NCI-H524 treated with DMSO at 0.1 percent for 48 hours (cell line): ENCODE measurements at regions not wholly inside any gene's neighbourhood (a gene's known extent, or its start where the extent isn't known, plus 50 kb on each side); places are given as distances from the start of the nearest gene placed in this dataset.
"Not testable (repeated sequence)": the region's sequence is repeated elsewhere in the genome, so short reads cannot be mapped to it uniquely, and the experiment has no call there.

ENCODE experiments used
- DNase-seq: peaks from one replicate; lab custom pipeline; 2025; lab: John Stamatoyannopoulos, UW

GRCh38 chrX:46165411-46165810 lies 379.8 kb downstream of the ZNF674 start:
- no peak for DNase-seq

GRCh38 chrX:46152756-46153155 lies 392.5 kb downstream of the ZNF674 start:
- peak; percentile 73 for DNase-seq

DNA sequence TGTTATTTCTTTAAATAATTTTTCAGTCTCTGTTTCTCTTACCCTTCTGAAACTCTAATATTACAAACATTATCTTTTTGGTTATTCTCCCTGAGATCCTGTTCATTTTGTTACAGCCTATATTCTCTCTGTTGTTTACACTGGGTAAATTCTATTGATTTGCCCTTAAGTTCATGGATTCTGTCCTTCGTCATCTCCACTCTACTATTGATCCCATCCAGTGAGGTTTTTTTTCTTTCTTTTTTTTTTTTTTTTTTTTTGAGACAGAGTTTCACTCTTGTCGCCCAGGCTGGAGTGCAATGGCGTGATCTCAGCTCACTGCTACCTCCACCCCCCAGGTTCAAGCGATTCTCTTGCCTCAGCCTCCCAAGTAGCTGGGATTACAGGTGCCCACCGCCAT lies 393.9 kb downstream of the ZNF674 start:
- DNase-seq = not testable (repeated sequence)

DNA sequence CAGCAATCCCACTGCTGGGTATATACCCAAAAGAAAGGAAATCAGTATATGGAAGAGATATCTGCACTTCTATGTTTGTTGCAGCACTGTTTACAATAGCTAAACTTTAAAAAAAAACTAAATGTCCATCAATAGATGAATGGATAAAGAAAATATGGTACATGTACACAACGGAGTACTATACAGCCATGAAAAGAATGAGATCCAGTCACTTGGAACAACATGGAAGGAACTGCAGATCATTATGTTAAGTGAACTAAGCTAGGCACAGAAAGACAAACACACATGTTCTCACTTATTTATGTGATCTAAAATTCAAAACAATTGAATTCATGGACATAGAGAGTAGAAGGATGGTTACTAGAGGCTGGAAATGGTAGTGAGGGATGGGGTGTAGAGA lies 400.7 kb downstream of the ZNF674 start:
- no peak for DNase-seq

DNA sequence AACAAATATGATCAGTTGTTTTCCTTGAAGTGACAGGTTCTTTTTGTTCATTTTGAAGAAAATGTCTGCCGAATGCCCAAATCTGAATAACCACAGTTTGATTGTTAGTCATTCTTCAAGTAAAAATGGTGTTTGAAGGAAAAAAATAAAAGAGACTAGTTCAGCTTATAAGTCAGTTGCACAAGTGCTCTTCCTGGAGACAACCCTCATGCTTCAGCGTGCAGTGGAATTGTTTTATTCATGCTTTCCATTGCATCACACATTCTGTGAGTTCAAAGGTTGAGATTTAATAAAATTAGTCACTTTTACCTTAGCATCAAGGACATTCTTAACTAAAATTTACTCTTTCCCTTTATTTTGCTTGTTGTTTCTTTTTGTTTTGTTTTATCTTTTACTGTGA lies 404.9 kb downstream of the ZNF674 start:
- DNase-seq = no peak

DNA sequence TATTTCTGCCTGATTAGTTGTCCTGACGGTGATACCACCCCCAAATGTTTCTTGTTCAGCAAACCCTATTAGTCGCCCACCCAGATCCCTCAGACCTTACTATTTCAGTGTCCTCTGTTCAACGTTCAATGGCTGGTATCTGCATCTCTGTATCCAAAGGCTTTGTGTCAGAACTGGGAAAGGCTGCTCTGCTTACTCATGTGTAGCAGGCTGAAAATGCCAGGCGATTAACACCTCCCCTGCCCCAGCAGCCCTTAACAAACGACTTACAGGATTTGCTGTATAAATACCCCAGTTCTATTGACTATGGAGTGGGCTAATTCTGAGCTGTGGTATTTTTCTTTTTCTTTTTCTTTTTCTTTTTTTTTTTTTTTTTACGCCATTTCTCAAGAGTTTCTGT lies 415.0 kb downstream of the ZNF674 start:
- DNase-seq = no peak

DNA sequence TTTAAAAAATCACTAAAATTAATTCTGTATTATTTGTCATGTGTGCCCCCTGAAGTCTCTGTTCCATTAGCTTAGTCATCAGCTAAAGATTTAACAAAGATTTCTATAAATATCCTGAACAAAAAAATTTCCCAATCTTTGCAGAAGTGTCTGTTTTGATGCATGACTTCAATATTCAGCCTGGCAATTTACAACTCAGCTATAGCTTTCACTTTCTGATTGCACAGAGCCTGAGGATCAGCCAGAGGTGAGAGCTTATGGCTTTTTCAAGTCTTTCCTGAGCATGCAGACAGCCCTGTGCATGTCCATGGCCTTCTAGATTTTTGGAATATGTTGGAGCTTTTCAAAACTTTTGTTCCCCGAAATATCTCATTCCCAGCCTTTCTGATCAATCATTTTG lies 420.1 kb downstream of the ZNF674 start:
- DNase-seq = no peak

DNA sequence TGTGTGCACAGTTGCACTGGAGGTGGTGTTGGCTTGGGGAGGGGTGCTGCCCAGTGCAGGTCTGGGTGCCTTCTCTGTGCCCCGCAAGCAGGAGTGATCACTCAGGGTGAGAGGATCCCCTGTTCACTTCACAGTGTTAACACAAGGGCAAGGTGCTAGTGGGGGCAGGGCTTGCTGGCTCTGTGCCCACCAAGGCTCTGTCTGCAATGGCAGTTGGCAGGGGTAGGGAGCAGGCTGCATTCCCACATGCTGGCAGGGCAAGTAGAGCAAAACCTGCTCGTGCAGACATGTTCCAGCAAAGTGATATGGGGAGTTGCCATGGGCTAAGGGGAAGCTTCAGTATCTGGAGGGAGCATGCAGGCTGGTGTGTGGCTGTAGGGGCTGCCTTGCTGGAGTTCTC lies 428.0 kb downstream of the ZNF674 start:
- no peak for DNase-seq

- DNase-seq = not testable (repeated sequence)
These were observed 457.9 kb downstream of the ZNF674 start for GRCh38 chrX:46087310-46087709.

DNA sequence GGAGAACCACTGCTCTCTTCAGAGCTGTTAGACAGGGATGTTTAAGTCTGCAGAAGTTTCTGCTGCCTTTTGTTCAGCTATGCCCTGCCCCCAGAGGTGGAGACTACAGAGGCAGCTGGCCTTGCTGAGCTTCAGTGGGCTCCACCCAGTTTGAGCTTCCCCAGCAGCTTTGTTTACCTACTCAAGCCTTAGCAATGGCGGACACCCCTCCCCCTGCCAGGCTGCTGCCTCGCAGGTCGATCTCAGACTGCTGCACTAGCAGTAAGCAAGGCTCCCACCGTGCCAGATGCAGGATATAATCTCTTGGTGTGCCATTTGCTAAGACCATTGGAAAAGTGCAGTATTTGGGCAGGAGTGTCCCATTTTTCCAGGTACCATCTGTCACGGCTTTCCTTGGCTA lies 465.1 kb downstream of the ZNF674 start:
- not testable (repeated sequence) for DNase-seq

- DNase-seq = no peak
These were observed 472.4 kb downstream of the ZNF674 start for GRCh38 chrX:46072791-46073190.

GRCh38 chrX:46072372-46072771 lies 472.8 kb downstream of the ZNF674 start:
- no peak for DNase-seq

DNA sequence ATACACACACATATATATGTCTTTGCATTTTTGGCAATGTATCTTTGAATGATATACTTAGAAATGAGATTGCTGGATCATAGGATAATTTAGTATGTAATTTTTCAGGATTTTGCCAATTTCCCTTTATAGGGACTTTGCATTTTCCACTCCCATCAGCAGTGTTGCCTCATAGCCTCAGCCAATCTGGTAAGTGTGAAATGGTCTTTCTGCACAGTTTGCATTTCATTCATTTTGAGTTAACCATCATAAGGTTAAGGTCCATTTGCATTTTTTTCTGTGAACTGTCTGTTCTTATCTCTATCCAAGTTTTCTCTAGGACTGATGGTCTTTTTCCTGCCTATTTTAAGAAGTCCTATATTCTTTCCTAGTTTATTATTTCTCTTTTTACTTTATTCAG lies 474.8 kb downstream of the ZNF674 start:
- DNase-seq = no peak

- DNase-seq = no peak
These were observed 485.9 kb downstream of the ZNF674 start for GRCh38 chrX:46059316-46059715.

DNA sequence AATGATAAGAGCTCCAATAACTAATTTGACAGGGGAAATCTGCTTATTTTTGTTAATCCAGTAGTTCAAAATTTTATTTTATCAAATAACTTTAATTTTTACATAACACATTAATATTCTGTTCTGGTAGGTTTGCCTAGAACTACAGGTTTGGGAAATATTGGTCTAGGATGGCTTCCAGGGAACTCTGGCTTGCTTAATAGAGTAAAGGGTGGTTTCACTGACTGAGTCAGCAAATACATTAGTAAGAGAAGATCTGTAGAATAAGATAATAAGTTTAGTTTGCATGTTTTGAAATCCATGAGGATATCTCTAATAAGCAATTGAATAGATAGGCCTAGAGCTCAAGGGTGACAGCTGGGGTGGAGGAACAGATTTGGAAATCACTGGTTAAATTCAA lies 500.7 kb downstream of the ZNF674 start:
- DNase-seq = no peak

DNA sequence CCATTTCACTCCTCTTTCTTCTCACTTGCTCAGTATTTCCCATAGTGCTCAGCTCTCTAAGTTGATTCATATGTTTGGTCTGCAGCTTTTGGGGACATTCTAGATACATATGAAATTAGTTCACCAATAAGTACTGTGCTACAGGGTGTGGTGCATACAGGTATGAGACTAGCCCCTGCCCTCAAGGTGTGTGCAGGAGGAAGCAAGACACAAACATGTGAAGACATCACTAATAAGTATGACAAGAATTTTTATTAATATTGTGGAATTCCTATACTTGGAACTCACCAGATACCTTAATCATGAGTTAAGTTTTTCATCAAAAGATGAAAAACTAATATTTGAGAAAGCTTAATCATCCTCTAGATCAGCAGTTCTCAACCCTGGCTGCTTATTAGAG lies 505.2 kb downstream of the ZNF674 start:
- DNase-seq = no peak

DNA sequence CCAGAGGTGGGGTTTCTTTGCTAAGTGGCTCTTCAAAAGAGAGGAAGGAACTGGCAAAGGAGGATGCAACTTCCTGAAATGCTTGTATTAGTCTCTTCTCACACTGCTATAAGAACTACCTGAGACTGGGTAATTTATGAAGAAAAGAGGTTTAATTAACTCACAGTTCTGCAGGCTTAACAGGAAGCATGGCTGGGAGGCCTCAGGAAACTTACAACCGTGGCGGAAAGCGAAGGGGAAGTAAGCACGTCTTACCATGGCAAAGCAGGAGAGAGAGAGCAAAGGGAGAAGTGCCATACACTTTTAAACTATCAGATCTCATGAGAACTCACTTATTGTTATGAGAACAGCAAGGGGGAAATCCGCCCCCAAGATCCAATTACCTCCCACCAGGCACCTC lies 505.7 kb downstream of the ZNF674 start:
- no peak for DNase-seq

DNA sequence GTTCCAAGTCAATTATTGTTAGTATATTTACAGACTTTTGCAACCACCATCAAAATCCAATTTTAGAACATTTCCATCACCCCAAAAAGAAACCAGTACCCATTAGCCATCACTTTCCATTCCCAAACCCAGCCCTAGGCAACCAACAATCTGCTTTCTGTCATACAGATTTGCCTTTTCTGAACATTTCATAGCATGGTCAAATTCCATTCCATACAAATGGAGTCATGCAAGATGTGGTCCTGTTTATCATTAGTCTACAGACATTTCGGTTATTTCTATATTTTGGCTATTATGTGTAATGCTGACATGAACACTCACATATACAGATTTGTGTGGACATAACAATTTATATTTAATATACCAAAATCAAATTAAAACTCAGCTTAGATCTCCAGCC lies 508.7 kb downstream of the ZNF674 start:
- no peak for DNase-seq

GRCh38 chrX:46034868-46035267 lies 510.4 kb downstream of the ZNF674 start:
- DNase-seq = no peak

- no peak for DNase-seq
These were observed 515.4 kb downstream of the ZNF674 start for GRCh38 chrX:46029777-46030176.

DNA sequence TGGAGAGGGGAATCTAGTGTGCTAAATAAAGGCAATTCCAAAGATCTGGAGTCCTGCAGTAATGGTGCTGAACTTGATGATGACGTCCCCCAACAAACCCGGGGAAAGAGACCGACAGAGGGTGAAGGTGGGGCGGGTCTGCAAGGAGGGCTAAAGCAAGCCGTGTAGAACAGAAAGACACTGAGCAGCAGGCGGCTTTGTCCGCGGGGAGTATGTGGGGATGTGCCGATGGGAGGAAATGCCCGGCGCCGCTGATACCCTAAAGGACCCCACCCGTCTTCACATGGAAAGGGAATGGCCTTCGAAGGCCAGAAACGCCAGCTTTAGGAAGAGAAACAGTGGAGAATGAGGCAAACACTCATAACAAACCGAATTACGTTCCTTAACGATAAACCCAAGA lies 528.9 kb downstream of the ZNF674 start:
- DNase-seq = no peak

DNA sequence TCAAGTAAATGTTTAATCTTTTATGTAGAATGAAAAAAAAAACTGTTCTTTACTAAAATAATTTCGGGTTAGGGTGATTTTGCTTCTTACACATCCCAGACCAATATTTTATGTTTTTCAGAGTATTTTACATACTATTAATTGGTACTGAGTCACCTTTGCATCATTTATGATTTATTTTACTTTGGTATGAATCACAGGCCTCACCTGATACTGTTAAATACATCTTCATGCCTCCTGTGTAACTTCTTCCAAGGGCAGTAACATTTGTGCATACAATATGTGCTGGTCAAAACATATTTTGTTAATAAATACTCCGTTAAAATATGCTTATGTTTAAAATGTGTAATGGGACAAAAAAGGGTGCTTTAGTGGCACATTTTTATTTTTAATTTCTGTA lies 529.6 kb downstream of the ZNF674 start:
- DNase-seq = no peak

- DNase-seq = no peak
These were observed 552.7 kb downstream of the ZNF674 start for GRCh38 chrX:45992402-45993123.

GRCh38 chrX:45986971-45987370 lies 558.2 kb downstream of the ZNF674 start:
- DNase-seq = no peak

DNA sequence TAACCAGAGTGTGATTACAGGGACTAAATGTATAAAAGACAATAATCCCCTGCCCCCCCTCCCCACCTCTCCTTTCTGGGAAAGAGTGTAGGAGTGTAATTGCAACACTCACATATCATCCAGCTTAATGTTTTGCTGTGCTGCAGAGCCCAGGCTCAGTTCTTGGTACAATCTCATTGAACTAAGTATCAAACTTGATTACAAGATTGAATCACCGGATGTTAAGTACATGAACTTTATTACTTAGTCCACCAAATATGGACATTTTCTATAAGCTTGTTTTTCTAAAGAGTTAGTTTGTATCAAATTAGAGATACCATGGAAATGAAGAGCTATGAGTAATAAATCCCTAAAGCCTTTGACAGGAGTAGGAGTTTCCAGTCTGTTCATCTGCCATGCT lies 559.1 kb downstream of the ZNF674 start:
- no peak for DNase-seq
